GM18507 (cell line): ENCODE measurements at regions not wholly inside any gene's neighbourhood (a gene's known extent, or its start where the extent isn't known, plus 50 kb on each side); places are given as distances from the start of the nearest gene placed in this dataset.

Source experiments
- DNase-seq: peaks from one replicate; pipeline ENCODE4 v3.0.0; 2011; ENCODE audit warnings: low read depth; ENCODE audit not compliant: insufficient read length; ENCODE audit errors: extremely low spot score
- FAIRE-seq: peaks from 2 replicates; lab custom pipeline; 2011; peaks lifted over from hg19 to GRCh38; lab: Jason Lieb, UNC

GRCh38 chr14:51491776-51492175, 159.9 kb upstream of the FRMD6 start:
- DNase-seq = no peak
- FAIRE-seq = no peak

GRCh38 chr14:51495319-51495718, 156.4 kb upstream of the FRMD6 start:
- FAIRE-seq = no peak

GRCh38 chr14:51498411-51499227, 153.1 kb upstream of the FRMD6 start:
- DNase-seq = no peak
- no peak for FAIRE-seq

More at GRCh38 chr14:51495319-51495718, 156.4 kb upstream of the FRMD6 start:
- DNase-seq = no peak

- DNase-seq (no peak), FAIRE-seq (no peak)
Observed at GRCh38 chr14:51500776-51501175, 150.9 kb upstream of the FRMD6 start.

GRCh38 chr14:51501746-51502145, 150.0 kb upstream of the FRMD6 start:
- no peak for FAIRE-seq
- DNase-seq = no peak

GRCh38 chr14:51504669-51505068, 147.0 kb upstream of the FRMD6 start:
- FAIRE-seq = no peak
- DNase-seq = no peak

- no peak for DNase-seq
Observed at GRCh38 chr14:51507511-51507905, 144.2 kb upstream of the FRMD6 start.

GRCh38 chr14:51507906-51508511, 143.7 kb upstream of the FRMD6 start:
- DNase-seq = no peak
- FAIRE-seq = no peak

More at GRCh38 chr14:51507511-51507905, 144.2 kb upstream of the FRMD6 start:
- FAIRE-seq = no peak

- FAIRE-seq (no peak), DNase-seq (no peak)
Observed at GRCh38 chr14:51511265-51511664, 140.4 kb upstream of the FRMD6 start.

- FAIRE-seq = no peak
- no peak for DNase-seq
Observed at GRCh38 chr14:51512316-51512715, 139.4 kb upstream of the FRMD6 start.

- no peak for FAIRE-seq
- no peak for DNase-seq
Observed at GRCh38 chr14:51513281-51513680, 138.4 kb upstream of the FRMD6 start.

- no peak for FAIRE-seq
- DNase-seq = no peak
Observed at GRCh38 chr14:51513933-51514332, 137.8 kb upstream of the FRMD6 start.

GRCh38 chr14:51515611-51516010, 136.1 kb upstream of the FRMD6 start:
- FAIRE-seq (no peak), DNase-seq (no peak)

GRCh38 chr14:51516706-51517395, 134.9 kb upstream of the FRMD6 start:
- DNase-seq = no peak
- FAIRE-seq = no peak

- DNase-seq (no peak), FAIRE-seq (no peak)
Observed at GRCh38 chr14:51518280-51518679, 133.4 kb upstream of the FRMD6 start.

- DNase-seq (no peak), FAIRE-seq (no peak)
Observed at GRCh38 chr14:51518711-51519110, 133.0 kb upstream of the FRMD6 start.

GRCh38 chr14:51520087-51520486, 131.6 kb upstream of the FRMD6 start:
- DNase-seq (no peak), FAIRE-seq (no peak)

GRCh38 chr14:51521764-51522163, 129.9 kb upstream of the FRMD6 start:
- DNase-seq (no peak), FAIRE-seq (no peak)

GRCh38 chr14:51523243-51523642, 128.5 kb upstream of the FRMD6 start:
- DNase-seq = no peak
- no peak for FAIRE-seq

GRCh38 chr14:51525739-51526138, 126.0 kb upstream of the FRMD6 start:
- DNase-seq (no peak), FAIRE-seq (no peak)

- no peak for FAIRE-seq
- no peak for DNase-seq
Observed at GRCh38 chr14:51527073-51527472, 124.6 kb upstream of the FRMD6 start.
